H1 (cell line): ENCODE measurements at regions not wholly inside any gene's neighbourhood (a gene's known extent, or its start where the extent isn't known, plus 50 kb on each side); places are given as distances from the start of the nearest gene placed in this dataset.
A peak's percentile ranks its signal among the peaks of the same experiment; 100 is the strongest.

Source experiments
- CTCF ChIA-PET: fragments of 300-600 bp; sonication (Branson Sonifier 250); formaldehyde crosslinking; loops from one replicate; lab custom pipeline; 2021; ENCODE audit not compliant: partially characterized antibody; lab: Charles Lee
- POLR2A ChIA-PET: fragments of 300-600 bp; sonication (Branson Sonifier 250); formaldehyde crosslinking; loops from one replicate; lab custom pipeline; 2021; ENCODE audit warnings: inconsistent platforms; ENCODE audit not compliant: partially characterized antibody; lab: Charles Lee
- DNase-seq, 2 experiments: peaks; one replicate each; pipeline versions ENCODE4 v3.0.0 to v3.0.0-alpha.2; 2010 to 2022; ENCODE audit warnings: low spot score in 2 of 2, low read depth in 1 of 2, mixed read lengths in 1 of 2
- FAIRE-seq: peaks from 2 replicates; lab custom pipeline; 2011; peaks lifted over from hg19 to GRCh38; lab: Jason Lieb, UNC
- H2AFZ ChIP-seq: 2 replicates; pipeline ENCODE4 v1.8.1; 2012; ENCODE audit warnings: low read length, inconsistent platforms
- H2AK5ac ChIP-seq: 2 replicates; pipeline ENCODE4 v1.6.1; 2013; ENCODE audit warnings: low read depth, low read length
- H2BK120ac ChIP-seq: replicated peaks from 2 replicates; pipeline ENCODE3; 2013; ENCODE audit warnings: low read depth, low read length, inconsistent platforms
- H2BK12ac ChIP-seq: 2 replicates; pipeline ENCODE4 v1.6.1; 2013; ENCODE audit warnings: low read depth, low read length
- H2BK15ac ChIP-seq: 2 replicates; pipeline ENCODE4 v1.6.1; 2013; ENCODE audit warnings: low read length
- H2BK20ac ChIP-seq: 2 replicates; pipeline ENCODE4 v1.6.1; 2013; ENCODE audit warnings: low read length
- H2BK5ac ChIP-seq: 2 replicates; pipeline ENCODE4 v1.6.1; 2013; ENCODE audit warnings: low read depth, low read length
- H3K14ac ChIP-seq: 2 replicates; pipeline ENCODE4 v1.6.1; 2013; ENCODE audit warnings: inconsistent platforms; ENCODE audit not compliant: insufficient read length
- H3K18ac ChIP-seq: 2 replicates; pipeline ENCODE4 v1.6.1; 2013; ENCODE audit warnings: low read length; ENCODE audit errors: extremely low read depth
- H3K23ac ChIP-seq: 2 replicates; pipeline ENCODE4 v1.6.1; 2013; ENCODE audit warnings: inconsistent platforms; ENCODE audit not compliant: insufficient read length
- H3K23me2 ChIP-seq: 2 replicates; pipeline ENCODE4 v1.6.1; 2013; ENCODE audit warnings: low read depth, low read length
- H3K27ac ChIP-seq: 2 replicates; pipeline ENCODE4 v1.6.1; 2011; ENCODE audit warnings: low read depth, low read length, inconsistent platforms
- H3K27me3 ChIP-seq, 4 experiments: replicated peaks in 1 of 4; 1 replicate in 1 of 4; 2 replicates in 3 of 4; pipeline versions ENCODE4 v1.6.1 to v1.8.1; 2011 to 2013; ENCODE audit warnings: low read length in 3 of 4, mild to moderate bottlenecking in 3 of 4, inconsistent platforms in 2 of 4, mixed read lengths in 2 of 4, moderate library complexity in 1 of 4; ENCODE audit not compliant: control insufficient read depth in 3 of 4, insufficient read depth in 3 of 4; ENCODE audit errors: extremely low read depth in 1 of 4
- H3K36me3 ChIP-seq, 4 experiments: 2 replicates each; pipeline versions ENCODE4 v1.6.1 to v1.8.1; 2011 to 2013; ENCODE audit warnings: mild to moderate bottlenecking in 4 of 4, low read length in 3 of 4, moderate library complexity in 2 of 4, control low read depth in 1 of 4, inconsistent platforms in 1 of 4; ENCODE audit not compliant: insufficient read depth in 4 of 4, control insufficient read depth in 2 of 4
- H3K4ac ChIP-seq: replicated peaks from 2 replicates; pipeline ENCODE3; 2013; ENCODE audit warnings: low read length, low read depth, mixed read lengths, inconsistent platforms; ENCODE audit not compliant: insufficient read length
- H3K4me1 ChIP-seq, 4 experiments: replicated peaks in 1 of 4; 1 replicate in 1 of 4; 2 replicates in 3 of 4; pipeline versions ENCODE4 v1.6.1 to v1.8.1; 2011 to 2013; ENCODE audit warnings: low read length in 3 of 4, inconsistent platforms in 2 of 4, mixed read lengths in 1 of 4; ENCODE audit not compliant: insufficient read depth in 4 of 4, control insufficient read depth in 3 of 4
- H3K4me2 ChIP-seq, 2 experiments: 2 replicates each; pipeline versions ENCODE4 v1.6.1 to v1.8.1; 2011 to 2013; ENCODE audit warnings: low read depth in 2 of 2, low read length in 2 of 2, control low read depth in 1 of 2, inconsistent platforms in 1 of 2, mild to moderate bottlenecking in 1 of 2; ENCODE audit not compliant: insufficient read depth in 1 of 2
- H3K4me3 ChIP-seq, 4 experiments: fragments of 200-600, 300-600 bp in 1 of 4; sonication (generic), shearing (Covaris generic), sonication (Bioruptor Twin) in 1 of 4; 2 replicates each; pipeline versions ENCODE4 v1.5.1 to v1.8.1; 2011 to 2016; ENCODE audit warnings: low read length in 4 of 4, low read depth in 3 of 4, control low read depth in 2 of 4, inconsistent platforms in 2 of 4, mild to moderate bottlenecking in 2 of 4, mixed read lengths in 1 of 4, moderate library complexity in 1 of 4; ENCODE audit not compliant: insufficient read depth in 2 of 4; ENCODE audit errors: extremely low read depth in 1 of 4
- H3K56ac ChIP-seq: replicated peaks from 2 replicates; pipeline ENCODE3; 2013; ENCODE audit warnings: low read depth, mild to moderate bottlenecking, mixed read lengths, low read length, inconsistent platforms; ENCODE audit not compliant: insufficient read length
- H3K79me1 ChIP-seq: 2 replicates; pipeline ENCODE4 v1.6.1; 2013; ENCODE audit warnings: low read depth, low read length, control low read depth
- H3K79me2 ChIP-seq, 2 experiments: 2 replicates each; pipeline versions ENCODE4 v1.6.1 to v1.8.1; 2012 to 2013; ENCODE audit warnings: low read length in 2 of 2, mild to moderate bottlenecking in 2 of 2, inconsistent platforms in 1 of 2; ENCODE audit not compliant: insufficient read depth in 2 of 2, control insufficient read depth in 1 of 2
- H3K9ac ChIP-seq, 4 experiments: replicated peaks in 1 of 4; 1 replicate in 1 of 4; 2 replicates in 3 of 4; pipeline versions ENCODE4 v1.6.1 to v1.8.1; 2011 to 2013; ENCODE audit warnings: low read depth in 3 of 4, low read length in 3 of 4, control low read depth in 2 of 4, mild to moderate bottlenecking in 2 of 4, moderate library complexity in 2 of 4, inconsistent platforms in 1 of 4; ENCODE audit errors: extremely low read depth in 1 of 4
- H3K9me3 ChIP-seq, 2 experiments: 2 replicates each; pipeline versions ENCODE4 v1.6.1 to v1.8.1; 2012 to 2013; ENCODE audit warnings: mild to moderate bottlenecking in 2 of 2, moderate library complexity in 2 of 2, control low read depth in 1 of 2, inconsistent platforms in 1 of 2, low read depth in 1 of 2, low read length in 1 of 2, mixed read lengths in 1 of 2; ENCODE audit not compliant: insufficient read depth in 2 of 2
- H4K20me1 ChIP-seq, 2 experiments: replicated peaks in 1 of 2; 2 replicates each; pipeline versions ENCODE3 to v1.8.1; 2011 to 2013; ENCODE audit warnings: inconsistent platforms in 2 of 2, low read length in 2 of 2, mild to moderate bottlenecking in 1 of 2; ENCODE audit not compliant: insufficient read depth in 2 of 2, control insufficient read depth in 1 of 2
- H4K5ac ChIP-seq: 2 replicates; pipeline ENCODE4 v1.6.1; 2013; ENCODE audit warnings: low read length, low read depth, mixed read lengths, inconsistent platforms; ENCODE audit not compliant: insufficient read length
- H4K8ac ChIP-seq: 2 replicates; pipeline ENCODE4 v1.8.0; 2013; ENCODE audit warnings: mild to moderate bottlenecking, moderate library complexity, low read length, inconsistent platforms; ENCODE audit not compliant: insufficient read depth; ENCODE audit errors: extremely low read depth
- H4K91ac ChIP-seq: replicated peaks from 2 replicates; pipeline ENCODE3; 2013; ENCODE audit warnings: low read length, mixed read lengths, inconsistent platforms; ENCODE audit not compliant: insufficient read length
- EP300 ChIP-seq, 2 experiments: IDR thresholded peaks; 1 replicate in 1 of 2; 2 replicates in 1 of 2; pipeline ENCODE4 v1.6.1; 2011 to 2012; ENCODE audit warnings: low read depth in 2 of 2, low read length in 2 of 2, mild to moderate bottlenecking in 2 of 2, borderline replicate concordance in 1 of 2, inconsistent platforms in 1 of 2, moderate library complexity in 1 of 2
- FOSL1 ChIP-seq: IDR thresholded peaks from 2 replicates; pipeline ENCODE4 v1.6.1; 2011; ENCODE audit warnings: mild to moderate bottlenecking, low read depth, low read length, moderate library complexity; ENCODE audit not compliant: insufficient read depth
- GTF2F1 ChIP-seq: IDR thresholded peaks from 2 replicates; pipeline ENCODE4 v1.6.1; 2012; ENCODE audit warnings: low read depth, low read length, improper control_type of control experiment, borderline replicate concordance
- POLR2A ChIP-seq, 2 experiments: IDR thresholded peaks; 1 replicate in 1 of 2; 2 replicates in 1 of 2; pipeline ENCODE4 v1.6.1; 2011; ENCODE audit warnings: low read depth in 2 of 2, low read length in 2 of 2, mild to moderate bottlenecking in 2 of 2; ENCODE audit errors: control extremely low read depth in 1 of 2
- RBBP5 ChIP-seq: IDR thresholded peaks from 2 replicates; pipeline ENCODE4 v1.7.1; 2012; ENCODE audit warnings: low read depth, mild to moderate bottlenecking, inconsistent platforms, low read length, moderate library complexity, borderline replicate concordance
- SP2 ChIP-seq: IDR thresholded peaks from 2 replicates; pipeline ENCODE4 v1.6.1; 2012; ENCODE audit warnings: mild to moderate bottlenecking, low read length, inconsistent platforms
- TAF7 ChIP-seq: optimal IDR thresholded peaks from 2 replicates; pipeline ENCODE3; 2011; ENCODE audit warnings: low read depth, mild to moderate bottlenecking, inconsistent platforms, low read length, moderate library complexity, borderline replicate concordance
- WGBS, 2 experiments: shearing (Covaris generic) in 1 of 2; methylation state at CpG; one replicate each; pipeline versions ENCODE4 v1.1.6 to v1.1.7; 2013 to 2015; ENCODE audit warnings: low lambda C conversion rate in 2 of 2, mixed read lengths in 2 of 2, inconsistent platforms in 1 of 2, low coverage in 1 of 2, missing lambda C conversion rate in 1 of 2; ENCODE audit not compliant: insufficient replicate concordance in 2 of 2, insufficient coverage in 1 of 2, insufficient read length in 1 of 2; ENCODE audit errors: extremely low coverage in 1 of 2, missing lambda C conversion rate in 1 of 2; 5-methylcytosine and 5-hydroxymethylcytosine counted together

GRCh38 chr3:86629511-86629910, 361.4 kb downstream of the VGLL3 start:
- ChIA-PET POLR2A (no interaction called here), CTCF (no interaction called here)
- no peak overlapping the region for H3K4me2 ChIP-seq
- no peak overlapping the region for H4K91ac ChIP-seq
- 0 out of 2 replicates have a peak overlapping the region, but pooled peaks have one; percentile 1 for H2AFZ ChIP-seq
- H2BK12ac ChIP-seq, result no peak overlapping the region
- no peak overlapping the region for H2BK120ac ChIP-seq
- no peaks in the 10 kb centered on the region for H3K4me1 ChIP-seq
- H3K79me1 ChIP-seq, result no peaks in the 10 kb centered on the region
- TF ChIP-seq GTF2F1, result no peak
- no peak for TF ChIP-seq POLR2A (IDR thresholded peaks at IDR 0.05; ENCODE audit: control extremely low read depth in 1 of 2, low read depth in 2 of 2, low read length in 2 of 2)
- no peak for TF ChIP-seq SP2
- TF ChIP-seq EP300 (IDR thresholded peaks at IDR 0.05; ENCODE audit: borderline replicate concordance in 1 of 2, low read depth in 2 of 2, low read length in 2 of 2), result no peak
- no peak for TF ChIP-seq TAF7
- TF ChIP-seq RBBP5, result no peak
- TF ChIP-seq FOSL1, result no peak
- TF ChIP-seq, all 59 proteins: peak for 0
- Histone ChIP-seq H3K36me3 (no peaks in the 10 kb centered on the region), H3K9me3 (no peaks in the 10 kb centered on the region), H3K23me2 (no peaks in the 10 kb centered on the region), H3K9ac (no peak overlapping the region), H3K79me2 (no peaks in the 10 kb centered on the region), H2BK15ac (no peak overlapping the region), H3K4me3 (no peak overlapping the region), H4K5ac (no peak overlapping the region), H2BK5ac (no peak overlapping the region), H3K14ac (no peak overlapping the region), H3K27me3 (no peaks in the 10 kb centered on the region; a peak in 1 of 7 replicates), H3K4ac (no peak overlapping the region), H3K56ac (no peak overlapping the region), H2BK20ac (no peak overlapping the region), H4K8ac (no peak overlapping the region), H4K20me1 (no peaks in the 10 kb centered on the region), H3K27ac (no peak overlapping the region), H3K23ac (no peak overlapping the region), H3K18ac (no peak overlapping the region), H2AK5ac (no peak overlapping the region)
- no peak for DNase-seq
- WGBS, 2 experiments, result 91% methylated on average over 4 of the region's 4 CpGs; no CpG with 5 or more reads in 1 of the 2 experiments
- no peak for FAIRE-seq
